ENCODE measurements at regions not wholly inside any gene's neighbourhood (a gene's known extent, or its start where the extent isn't known, plus 50 kb on each side); places are given as distances from the start of the nearest gene placed in this dataset.

DNA sequence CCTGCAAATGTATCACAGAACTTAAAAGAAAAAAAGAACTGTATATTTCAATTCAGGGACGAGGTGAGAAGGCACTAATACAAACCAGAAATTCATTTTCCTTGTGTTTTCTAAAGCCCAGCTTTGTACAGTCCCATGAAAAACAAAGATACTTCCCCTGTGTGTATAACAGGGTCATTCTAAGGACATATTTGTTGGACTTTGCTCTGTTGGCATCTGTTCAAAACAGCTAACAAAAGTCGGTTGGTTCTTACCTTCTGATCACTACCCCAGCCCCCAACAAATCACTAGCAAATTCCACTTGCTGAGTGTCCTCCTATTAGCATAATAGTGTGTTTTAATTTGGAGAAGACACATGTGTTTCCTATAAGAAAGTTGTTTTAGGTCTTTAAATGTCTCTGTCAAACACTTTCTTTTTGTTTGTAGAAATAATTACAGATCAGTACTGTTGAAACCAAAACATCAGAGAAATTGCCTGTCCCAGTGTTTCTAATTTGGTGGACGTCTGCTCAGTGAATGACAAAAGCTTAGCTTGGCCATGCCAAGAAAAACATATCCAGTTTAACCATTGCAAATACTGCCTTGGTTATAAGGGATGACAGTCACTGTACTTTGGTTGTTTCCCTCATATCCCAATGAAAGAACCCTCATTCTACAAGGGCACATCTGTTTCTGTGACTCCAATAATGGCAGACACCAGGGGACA lies 480.5 kb downstream of the EBF1 start:
- Mint-ChIP-seq H3K27ac (no peak overlapping the region), H3K27me3 (peaks cover 20% of the 10 kb centered on the region), H3K4me1 (no peaks in the 10 kb centered on the region), H3K36me3 (ENCODE audit: low read depth) (no peaks in the 10 kb centered on the region), H3K4me3 (no peak overlapping the region)
- H3K9me3 ChIP-seq (ENCODE audit: control insufficient read depth, low read length, poor library complexity, severe bottlenecking) = no peaks in the 10 kb centered on the region
- DNase-seq = no peak
- no peak for ATAC-seq

DNA sequence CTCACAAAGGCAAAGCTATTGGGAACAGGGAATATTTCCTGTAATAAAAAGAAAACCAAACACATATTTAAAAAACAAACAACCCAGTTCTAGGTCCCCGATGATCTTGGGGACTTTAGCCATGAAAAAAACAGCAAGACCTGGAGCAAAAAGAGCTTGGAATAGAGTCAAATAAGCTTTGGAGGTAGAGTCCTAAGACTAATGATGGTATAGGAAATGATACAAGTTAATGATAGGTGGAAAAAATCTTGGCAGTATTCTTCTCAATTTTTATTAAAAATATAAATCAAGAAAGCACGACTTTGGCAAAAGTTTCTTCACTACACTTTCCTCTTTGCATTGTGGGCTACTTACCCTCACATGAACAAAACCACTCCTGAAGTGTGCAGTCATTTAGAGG lies 481.5 kb downstream of the EBF1 start:
- ATAC-seq (no peak), DNase-seq (no peak)
- H3K4me1 Mint-ChIP-seq = no peaks in the 10 kb centered on the region
- H3K27ac Mint-ChIP-seq = no peak overlapping the region
- H3K27me3 Mint-ChIP-seq = peaks cover 25% of the 10 kb centered on the region
- no peaks in the 10 kb centered on the region for H3K36me3 Mint-ChIP-seq (ENCODE audit: low read depth)
- no peak overlapping the region for H3K4me3 Mint-ChIP-seq
- no peaks in the 10 kb centered on the region for H3K9me3 ChIP-seq (ENCODE audit: control insufficient read depth, low read length, poor library complexity, severe bottlenecking)

DNA sequence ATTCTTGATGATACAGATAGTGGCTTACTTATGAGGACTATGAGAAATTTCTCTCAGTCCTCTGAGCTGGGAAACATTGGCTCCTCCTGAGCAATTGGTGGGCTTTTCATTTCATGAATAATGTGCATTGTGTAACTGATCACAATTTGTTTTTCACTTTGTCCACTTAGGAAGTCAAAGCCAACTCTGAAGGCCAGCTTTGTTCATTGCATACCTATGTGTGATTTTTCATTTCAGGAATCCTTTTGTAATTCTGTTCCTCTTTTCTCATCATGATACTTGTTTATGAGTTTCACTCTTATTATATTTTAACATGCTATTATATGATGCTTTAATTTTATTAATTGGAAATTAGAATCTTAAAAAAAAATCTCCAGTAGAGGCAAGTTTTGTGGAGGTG lies 483.0 kb downstream of the EBF1 start:
- Mint-ChIP-seq H3K4me3 (no peak overlapping the region), H3K36me3 (ENCODE audit: low read depth) (no peaks in the 10 kb centered on the region), H3K4me1 (no peaks in the 10 kb centered on the region), H3K27me3 (peaks cover 26% of the 10 kb centered on the region), H3K27ac (no peak overlapping the region)
- ATAC-seq (no peak), DNase-seq (no peak)
- H3K9me3 ChIP-seq (ENCODE audit: control insufficient read depth, low read length, poor library complexity, severe bottlenecking) = no peaks in the 10 kb centered on the region

DNA sequence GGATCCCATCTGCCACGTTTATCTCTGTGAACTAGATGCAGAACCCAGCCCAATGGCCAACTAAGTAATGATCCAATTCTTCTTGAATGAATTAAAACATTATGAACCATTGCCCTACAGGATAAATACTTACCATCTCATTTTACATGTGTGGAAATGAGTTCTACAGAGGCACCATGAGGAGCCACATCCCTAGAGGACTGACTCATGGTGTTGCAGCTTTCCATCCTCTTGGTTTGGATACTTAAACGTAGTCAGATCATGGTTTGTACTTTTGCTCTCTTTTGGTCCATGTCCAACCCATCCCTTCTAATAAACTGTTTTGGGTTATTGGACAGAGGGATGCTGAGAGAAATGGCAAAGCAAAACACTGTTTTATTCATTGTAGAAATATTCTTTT lies 484.8 kb downstream of the EBF1 start:
- no peak overlapping the region for H3K27ac Mint-ChIP-seq
- no peaks in the 10 kb centered on the region for H3K36me3 Mint-ChIP-seq (ENCODE audit: low read depth)
- ATAC-seq (no peak), DNase-seq (no peak)
- H3K4me1 Mint-ChIP-seq = no peaks in the 10 kb centered on the region
- no peak overlapping the region for H3K4me3 Mint-ChIP-seq
- no peaks in the 10 kb centered on the region for H3K9me3 ChIP-seq (ENCODE audit: control insufficient read depth, low read length, poor library complexity, severe bottlenecking)
- peaks cover 17% of the 10 kb centered on the region for H3K27me3 Mint-ChIP-seq

DNA sequence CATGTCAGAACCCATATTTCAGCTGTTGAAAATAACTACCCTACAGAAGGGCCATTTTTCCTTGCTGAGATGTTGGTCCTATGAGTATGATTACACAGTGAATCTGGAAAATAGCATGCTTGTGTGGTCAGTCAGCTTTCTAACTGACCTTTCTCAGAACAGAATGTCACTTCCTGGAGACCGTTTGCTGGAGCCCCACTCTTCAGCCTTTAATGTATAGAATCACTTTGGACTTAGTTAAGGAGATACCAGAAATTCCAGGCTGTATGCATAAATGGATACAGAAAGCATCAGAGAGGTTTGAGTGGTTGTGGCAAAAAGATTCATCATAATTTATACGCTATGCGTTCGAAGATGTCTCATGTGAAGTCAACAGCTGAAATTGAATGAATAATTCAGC lies 488.1 kb downstream of the EBF1 start:
- Mint-ChIP-seq H3K4me3 (no peak overlapping the region), H3K4me1 (no peaks in the 10 kb centered on the region), H3K36me3 (ENCODE audit: low read depth) (no peaks in the 10 kb centered on the region), H3K27ac (no peak overlapping the region), H3K27me3 (peaks cover 10% of the 10 kb centered on the region)
- ATAC-seq = no peak
- no peak for DNase-seq
- no peaks in the 10 kb centered on the region for H3K9me3 ChIP-seq (ENCODE audit: control insufficient read depth, low read length, poor library complexity, severe bottlenecking)

DNA sequence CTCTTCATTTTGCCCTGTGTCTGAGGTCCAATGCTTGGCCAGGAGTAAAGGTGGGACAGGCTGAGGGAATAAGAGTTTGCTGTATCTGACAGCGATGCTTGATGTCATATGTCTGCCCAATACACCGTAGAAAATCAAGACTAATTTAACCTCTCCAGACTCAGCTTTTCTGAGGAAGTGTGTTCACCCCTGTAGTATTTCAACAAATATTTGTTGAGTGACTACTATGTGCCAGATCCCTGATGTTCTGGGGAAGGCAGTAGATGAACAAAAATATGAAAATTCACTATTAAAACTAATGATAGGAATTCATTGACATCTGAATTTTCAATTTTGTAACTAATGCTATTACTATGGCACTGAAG lies 489.7 kb downstream of the EBF1 start:
- no peak for ATAC-seq
- no peaks in the 10 kb centered on the region for H3K4me1 Mint-ChIP-seq

DNA sequence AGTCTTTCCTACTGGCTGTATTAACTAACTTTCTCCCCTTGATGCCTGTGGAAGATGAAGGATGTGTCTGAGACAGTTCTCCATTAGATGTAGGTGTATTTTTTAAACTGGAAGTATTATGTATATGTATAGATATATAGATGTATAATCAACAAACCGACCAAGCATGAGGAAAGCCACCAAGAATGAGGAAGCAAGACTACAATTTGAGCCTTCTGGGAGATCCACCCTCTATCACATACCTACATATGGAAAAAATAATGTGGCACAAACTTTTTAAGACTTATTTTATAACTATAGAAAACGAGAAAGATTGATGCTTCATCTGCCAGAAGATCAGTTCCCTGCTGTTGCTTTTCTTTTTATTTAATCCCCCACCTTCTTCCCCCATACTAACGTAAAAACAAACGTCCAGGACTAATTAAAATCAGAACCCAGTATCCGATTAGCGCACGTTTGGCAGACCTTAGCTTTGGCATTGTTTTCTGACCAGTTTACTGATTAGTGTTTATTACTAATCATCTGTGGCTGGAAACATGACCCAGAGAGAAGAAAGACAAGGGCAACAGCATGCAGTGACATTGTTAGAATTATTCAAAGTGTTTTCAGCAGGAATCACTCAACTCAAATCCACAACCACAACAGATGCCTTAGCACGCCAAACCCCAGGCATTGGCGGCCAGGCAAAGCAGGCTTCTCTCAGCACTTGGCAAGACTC lies 490.2 kb downstream of the EBF1 start:
- Mint-ChIP-seq H3K27me3 (peaks cover 10% of the 10 kb centered on the region), H3K4me1 (no peaks in the 10 kb centered on the region), H3K27ac (no peak overlapping the region), H3K36me3 (ENCODE audit: low read depth) (no peaks in the 10 kb centered on the region), H3K4me3 (no peak overlapping the region)
- no peak for ATAC-seq
- DNase-seq = no peak
- H3K9me3 ChIP-seq (ENCODE audit: control insufficient read depth, low read length, poor library complexity, severe bottlenecking) = no peaks in the 10 kb centered on the region

More for the DNA sequence above, 489.7 kb downstream of the EBF1 start:
- no peaks in the 10 kb centered on the region for H3K9me3 ChIP-seq (ENCODE audit: control insufficient read depth, low read length, poor library complexity, severe bottlenecking)
- Mint-ChIP-seq H3K27me3 (peaks cover 10% of the 10 kb centered on the region), H3K4me3 (no peak overlapping the region), H3K36me3 (ENCODE audit: low read depth) (no peaks in the 10 kb centered on the region), H3K27ac (no peak overlapping the region)
- DNase-seq = no peak

DNA sequence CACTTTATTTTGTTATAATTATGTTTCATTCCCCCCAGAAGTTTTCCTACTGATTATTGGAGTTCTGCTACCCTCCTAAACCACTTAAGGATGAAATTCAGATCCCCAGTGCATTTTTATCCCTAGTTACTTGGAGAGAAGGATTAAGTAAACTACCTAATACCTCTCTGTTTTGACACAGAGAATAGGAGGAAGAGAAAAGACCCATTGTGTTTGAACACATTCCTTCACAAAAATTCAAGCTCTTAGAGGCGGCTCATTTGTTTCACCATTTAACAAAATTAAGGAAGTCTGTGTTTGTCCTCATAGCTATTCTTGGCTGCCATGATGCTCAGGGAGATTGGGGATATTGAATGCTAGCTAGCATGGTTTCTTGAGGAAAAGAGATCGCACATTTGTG lies 492.6 kb downstream of the EBF1 start:
- Mint-ChIP-seq H3K27me3 (peaks cover 4% of the 10 kb centered on the region), H3K4me3 (no peak overlapping the region), H3K27ac (no peak overlapping the region), H3K4me1 (no peaks in the 10 kb centered on the region), H3K36me3 (ENCODE audit: low read depth) (no peaks in the 10 kb centered on the region)
- no peak for DNase-seq
- no peak for ATAC-seq
- no peaks in the 10 kb centered on the region for H3K9me3 ChIP-seq (ENCODE audit: control insufficient read depth, low read length, poor library complexity, severe bottlenecking)

DNA sequence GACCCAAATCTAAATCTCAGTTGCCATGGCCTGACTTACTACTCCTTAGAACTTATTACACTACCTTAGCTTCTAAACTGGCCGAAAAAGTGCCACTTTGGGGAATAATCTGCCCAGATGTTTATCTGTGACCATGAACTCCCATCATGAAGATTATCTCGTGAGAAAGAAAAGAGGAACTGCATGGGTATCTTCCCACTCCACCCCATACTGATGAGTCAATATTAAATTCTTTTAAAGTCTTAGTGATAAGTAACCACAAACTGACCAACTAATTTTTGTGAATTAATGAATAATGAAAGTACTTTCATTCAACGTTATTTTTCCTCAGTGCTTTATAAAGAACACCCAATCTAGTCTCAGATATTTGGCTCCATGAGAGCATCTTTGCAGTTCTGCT lies 493.5 kb downstream of the EBF1 start:
- H3K4me1 Mint-ChIP-seq = no peaks in the 10 kb centered on the region
- H3K4me3 Mint-ChIP-seq = no peak overlapping the region
- H3K36me3 Mint-ChIP-seq (ENCODE audit: low read depth) = no peaks in the 10 kb centered on the region
- ATAC-seq = no peak
- H3K27ac Mint-ChIP-seq = no peak overlapping the region
- peaks cover 4% of the 10 kb centered on the region for H3K27me3 Mint-ChIP-seq
- DNase-seq = no peak
- no peaks in the 10 kb centered on the region for H3K9me3 ChIP-seq (ENCODE audit: control insufficient read depth, low read length, poor library complexity, severe bottlenecking)

DNA sequence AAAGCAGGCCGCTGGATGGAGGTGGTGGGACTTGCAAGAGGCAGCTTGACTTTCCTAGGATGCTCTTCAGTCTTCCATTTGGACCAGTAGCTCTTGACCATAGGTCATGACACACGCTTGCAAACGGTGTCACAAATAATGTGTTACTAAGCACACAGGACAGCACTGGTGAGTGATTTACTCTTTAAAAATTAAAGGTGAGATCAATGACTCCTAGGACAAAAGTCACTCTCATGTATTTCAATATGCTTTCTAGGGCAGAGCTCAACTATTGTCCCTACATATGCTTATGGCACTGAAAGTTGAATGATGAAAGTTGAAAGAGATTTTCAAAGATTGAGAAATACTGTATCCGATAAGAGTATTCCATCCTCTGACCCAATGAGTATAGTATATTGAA lies 496.7 kb downstream of the EBF1 start:
- ATAC-seq (no peak), DNase-seq (no peak)
- no peaks in the 10 kb centered on the region for H3K9me3 ChIP-seq (ENCODE audit: control insufficient read depth, low read length, poor library complexity, severe bottlenecking)
- Mint-ChIP-seq H3K4me1 (no peaks in the 10 kb centered on the region), H3K27ac (no peak overlapping the region), H3K36me3 (ENCODE audit: low read depth) (no peaks in the 10 kb centered on the region), H3K27me3 (peaks cover 2% of the 10 kb centered on the region), H3K4me3 (no peak overlapping the region)

DNA sequence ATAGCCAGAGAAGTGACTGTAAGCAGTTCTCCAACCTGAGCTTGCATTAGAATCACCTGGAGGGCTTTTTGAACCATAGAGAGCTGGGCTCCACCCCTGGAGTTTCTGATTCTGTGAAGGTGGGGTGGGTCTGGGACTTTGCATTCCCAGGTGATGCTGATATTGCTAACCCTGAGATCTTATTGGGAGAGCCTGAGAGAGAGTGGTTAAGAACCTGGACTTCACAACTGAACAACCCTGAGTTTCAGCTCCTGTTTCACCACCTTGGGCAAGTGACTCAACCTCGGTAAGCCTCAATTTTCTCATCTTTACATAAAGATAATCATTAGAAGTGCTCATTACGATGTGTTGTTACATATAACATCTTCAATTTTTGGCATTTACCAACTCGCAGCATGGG lies 498.6 kb downstream of the EBF1 start:
- Mint-ChIP-seq H3K27me3 (no peaks in the 10 kb centered on the region), H3K4me3 (no peak overlapping the region), H3K36me3 (ENCODE audit: low read depth) (no peaks in the 10 kb centered on the region), H3K27ac (no peak overlapping the region), H3K4me1 (no peaks in the 10 kb centered on the region)
- DNase-seq = no peak
- no peaks in the 10 kb centered on the region for H3K9me3 ChIP-seq (ENCODE audit: control insufficient read depth, low read length, poor library complexity, severe bottlenecking)
- ATAC-seq = no peak

DNA sequence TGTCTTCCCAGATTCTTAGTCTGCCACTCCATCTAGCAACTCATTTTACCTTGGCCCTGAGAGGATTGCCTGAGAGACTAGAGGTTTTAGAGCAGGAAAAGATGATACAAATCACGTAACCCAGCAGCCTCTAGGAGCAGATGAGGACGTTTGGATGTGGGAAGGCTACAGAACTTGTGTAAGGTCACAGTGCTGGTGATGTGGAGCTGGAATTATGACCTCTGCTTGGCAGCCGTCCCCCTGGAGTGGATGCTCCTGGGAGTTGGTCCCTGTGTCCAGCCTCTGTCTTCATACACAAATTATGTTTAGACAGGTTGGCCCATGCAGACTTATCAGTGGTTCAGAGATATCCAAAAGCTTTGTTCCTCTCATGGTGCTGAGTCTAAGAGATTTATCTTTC lies 499.0 kb downstream of the EBF1 start:
- H3K27ac Mint-ChIP-seq = no peak overlapping the region
- H3K4me1 Mint-ChIP-seq = no peaks in the 10 kb centered on the region
- no peaks in the 10 kb centered on the region for H3K27me3 Mint-ChIP-seq
- H3K9me3 ChIP-seq (ENCODE audit: control insufficient read depth, low read length, poor library complexity, severe bottlenecking) = no peaks in the 10 kb centered on the region
- H3K4me3 Mint-ChIP-seq = no peak overlapping the region
- DNase-seq = no peak
- no peaks in the 10 kb centered on the region for H3K36me3 Mint-ChIP-seq (ENCODE audit: low read depth)
- no peak for ATAC-seq

DNA sequence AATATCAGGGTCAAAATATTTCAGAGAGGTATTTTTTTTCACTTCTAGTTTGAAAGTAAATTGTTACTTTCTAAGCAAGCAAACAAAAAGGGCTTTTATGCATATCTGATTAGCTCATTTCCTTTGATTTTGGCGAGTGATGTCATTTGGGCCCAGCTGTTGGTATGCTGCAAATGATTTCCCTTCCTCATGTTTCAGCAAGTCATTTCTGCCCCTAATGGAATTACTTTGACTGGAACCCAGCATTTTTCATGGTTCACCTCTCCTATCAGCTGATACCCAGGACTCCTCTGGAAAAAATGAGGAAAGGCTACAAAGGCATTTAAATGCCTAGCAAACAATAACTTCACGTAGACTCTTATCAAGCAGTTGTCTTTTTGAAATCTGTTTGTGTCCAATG lies 500.6 kb downstream of the EBF1 start:
- Mint-ChIP-seq H3K4me1 (no peaks in the 10 kb centered on the region), H3K36me3 (ENCODE audit: low read depth) (no peaks in the 10 kb centered on the region), H3K27me3 (no peaks in the 10 kb centered on the region), H3K4me3 (no peak overlapping the region), H3K27ac (no peak overlapping the region)
- ATAC-seq (no peak), DNase-seq (no peak)
- no peaks in the 10 kb centered on the region for H3K9me3 ChIP-seq (ENCODE audit: control insufficient read depth, low read length, poor library complexity, severe bottlenecking)

DNA sequence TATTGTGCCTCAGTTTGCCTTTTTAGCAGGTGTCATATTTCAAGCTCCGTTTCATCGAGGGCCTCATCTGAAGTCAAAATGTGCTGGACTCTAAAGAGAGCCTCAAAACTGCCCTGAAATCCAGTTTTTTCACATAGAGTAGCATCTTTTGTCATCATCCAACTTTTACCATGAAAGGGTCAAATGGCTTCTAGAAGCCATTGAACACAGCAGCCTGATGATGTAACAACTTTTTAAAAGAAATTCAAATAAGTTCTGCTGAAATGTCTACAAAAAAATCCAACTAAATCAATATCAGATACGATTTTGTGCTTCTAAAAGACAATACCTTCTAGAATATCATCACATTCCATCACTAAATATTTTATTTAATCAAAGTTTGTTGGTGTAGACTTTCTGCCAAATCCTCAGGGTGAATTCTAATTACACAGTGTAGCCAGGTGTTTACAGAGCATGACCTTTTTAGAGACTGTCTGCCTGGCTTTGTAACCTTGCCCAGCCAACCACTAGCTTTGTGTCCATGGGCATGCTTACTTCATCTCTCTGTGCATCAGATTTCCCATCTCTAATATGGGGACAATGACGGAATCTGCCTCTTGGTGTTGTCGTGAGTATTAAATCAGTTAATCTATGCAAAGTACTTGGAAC lies 505.0 kb downstream of the EBF1 start:
- H3K27me3 Mint-ChIP-seq = peaks cover 15% of the 10 kb centered on the region
- no peak for DNase-seq
- no peak for ATAC-seq
- H3K4me1 Mint-ChIP-seq = no peaks in the 10 kb centered on the region
- H3K27ac Mint-ChIP-seq = no peak overlapping the region
- no peak overlapping the region for H3K4me3 Mint-ChIP-seq
- H3K36me3 Mint-ChIP-seq (ENCODE audit: low read depth) = no peaks in the 10 kb centered on the region
- no peaks in the 10 kb centered on the region for H3K9me3 ChIP-seq (ENCODE audit: control insufficient read depth, low read length, poor library complexity, severe bottlenecking)
